ENCODE measurements at regions not wholly inside any gene's neighbourhood (a gene's known extent, or its start where the extent isn't known, plus 50 kb on each side); places are given as distances from the start of the nearest gene placed in this dataset.

- TF ChIP-seq RNF2 (IDR thresholded peaks at IDR 0.05; ENCODE audit: borderline replicate concordance, low read depth, low read length, missing control alignments, poor library complexity, severe bottlenecking) (no peak), YY1 (IDR thresholded peaks at IDR 0.05; ENCODE audit: low read depth, low read length) (no peak), EZH2 (IDR thresholded peaks at IDR 0.05; ENCODE audit: low read depth, low read length, severe bottlenecking) (no peak), SP1 (IDR thresholded peaks at IDR 0.05; ENCODE audit: low read depth, low read length) (no peak), CHD7 (IDR thresholded peaks at IDR 0.05; ENCODE audit: insufficient replicate concordance, low read length) (no peak), JUN (IDR thresholded peaks at IDR 0.05; ENCODE audit: low read depth, low read length) (no peak), TBP (IDR thresholded peaks at IDR 0.05; ENCODE audit: low read depth, low read length) (no peak)
These were observed 697.1 kb upstream of the CELF4 start for GRCh38 chr18:38262661-38263060.

All from H1 (cell line).